ENCODE measurements at regions not wholly inside any gene's neighbourhood (a gene's known extent, or its start where the extent isn't known, plus 50 kb on each side); places are given as distances from the start of the nearest gene placed in this dataset.
"Not testable (repeated sequence)": the region's sequence is repeated elsewhere in the genome, so short reads cannot be mapped to it uniquely, and the experiment has no call there.

GRCh38 chr16:75837681-75838080 is 111.4 kb upstream of the CPHXL start:
- Histone ChIP-seq H3K9me3 (ENCODE audit: control insufficient read depth in 1 of 2, low read length in 2 of 2) (peaks cover 0 to under 1% of the 10 kb centered on the region in 2 donors), H3K27me3 (ENCODE audit: low read depth, low read length) (no peaks in the 10 kb centered on the region), H3K36me3 (ENCODE audit: control insufficient read depth in 1 of 2, insufficient read depth in 2 of 2, low read length in 2 of 2) (no peaks in the 10 kb centered on the region), H3K4me1 (ENCODE audit: control insufficient read depth in 1 of 2, insufficient read depth in 2 of 2, low read length in 2 of 2) (no peaks in the 10 kb centered on the region), H3K27ac (ENCODE audit: low read length) (no peak overlapping the region), H3K4me3 (ENCODE audit: low read depth in 1 of 2, low read length in 2 of 2) (no peak overlapping the region)

GRCh38 chr16:75841517-75841916 is 115.2 kb upstream of the CPHXL start:
- H3K27ac ChIP-seq (ENCODE audit: low read length) = no peak overlapping the region
- H3K4me3 ChIP-seq (ENCODE audit: low read depth in 1 of 2, low read length in 2 of 2) = no peak overlapping the region
- H3K27me3 ChIP-seq (ENCODE audit: low read depth, low read length) = no peaks in the 10 kb centered on the region
- H3K36me3 ChIP-seq (ENCODE audit: control insufficient read depth in 1 of 2, insufficient read depth in 2 of 2, low read length in 2 of 2) = no peaks in the 10 kb centered on the region
- no peaks in the 10 kb centered on the region for H3K4me1 ChIP-seq (ENCODE audit: control insufficient read depth in 1 of 2, insufficient read depth in 2 of 2, low read length in 2 of 2)
- H3K9me3 ChIP-seq (ENCODE audit: control insufficient read depth in 1 of 2, low read length in 2 of 2) = no peaks in the 10 kb centered on the region

- no peak overlapping the region for H3K27ac ChIP-seq (ENCODE audit: low read length)
- no peaks in the 10 kb centered on the region for H3K9me3 ChIP-seq (ENCODE audit: control insufficient read depth in 1 of 2, low read length in 2 of 2)
- H3K4me1 ChIP-seq (ENCODE audit: control insufficient read depth in 1 of 2, insufficient read depth in 2 of 2, low read length in 2 of 2) = no peaks in the 10 kb centered on the region
- no peaks in the 10 kb centered on the region for H3K36me3 ChIP-seq (ENCODE audit: control insufficient read depth in 1 of 2, insufficient read depth in 2 of 2, low read length in 2 of 2)
- H3K4me3 ChIP-seq (ENCODE audit: low read depth in 1 of 2, low read length in 2 of 2) = no peak overlapping the region
- H3K27me3 ChIP-seq (ENCODE audit: low read depth, low read length) = no peaks in the 10 kb centered on the region
Observed at GRCh38 chr16:75847172-75847571, 120.9 kb upstream of the CPHXL start.

DNA sequence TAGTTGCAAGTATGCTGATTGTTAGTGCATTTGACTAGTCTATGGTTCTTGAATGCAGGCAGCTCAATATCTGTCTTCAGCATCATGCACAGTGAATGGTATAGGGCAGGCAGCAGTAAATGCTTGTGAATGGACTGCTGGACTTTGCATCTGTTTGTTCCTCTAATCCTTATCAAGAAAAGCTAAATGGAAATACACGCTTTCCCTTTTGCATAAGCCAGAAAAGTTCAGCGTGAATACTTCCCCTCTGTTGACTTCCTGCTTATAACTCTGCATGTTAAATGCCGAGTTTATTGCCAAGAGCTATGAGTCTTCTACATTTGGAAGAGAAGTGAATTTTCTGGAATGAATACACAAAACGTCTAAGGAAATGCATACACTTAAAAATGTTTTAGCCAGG is 127.9 kb upstream of the CPHXL start:
- Histone ChIP-seq H3K9me3 (ENCODE audit: control insufficient read depth in 1 of 2, low read length in 2 of 2) (no peaks in the 10 kb centered on the region), H3K4me3 (ENCODE audit: low read depth in 1 of 2, low read length in 2 of 2) (no peak overlapping the region), H3K4me1 (ENCODE audit: control insufficient read depth in 1 of 2, insufficient read depth in 2 of 2, low read length in 2 of 2) (no peaks in the 10 kb centered on the region), H3K27me3 (ENCODE audit: low read depth, low read length) (no peaks in the 10 kb centered on the region), H3K27ac (ENCODE audit: low read length) (no peak overlapping the region), H3K36me3 (ENCODE audit: control insufficient read depth in 1 of 2, insufficient read depth in 2 of 2, low read length in 2 of 2) (no peaks in the 10 kb centered on the region)

DNA sequence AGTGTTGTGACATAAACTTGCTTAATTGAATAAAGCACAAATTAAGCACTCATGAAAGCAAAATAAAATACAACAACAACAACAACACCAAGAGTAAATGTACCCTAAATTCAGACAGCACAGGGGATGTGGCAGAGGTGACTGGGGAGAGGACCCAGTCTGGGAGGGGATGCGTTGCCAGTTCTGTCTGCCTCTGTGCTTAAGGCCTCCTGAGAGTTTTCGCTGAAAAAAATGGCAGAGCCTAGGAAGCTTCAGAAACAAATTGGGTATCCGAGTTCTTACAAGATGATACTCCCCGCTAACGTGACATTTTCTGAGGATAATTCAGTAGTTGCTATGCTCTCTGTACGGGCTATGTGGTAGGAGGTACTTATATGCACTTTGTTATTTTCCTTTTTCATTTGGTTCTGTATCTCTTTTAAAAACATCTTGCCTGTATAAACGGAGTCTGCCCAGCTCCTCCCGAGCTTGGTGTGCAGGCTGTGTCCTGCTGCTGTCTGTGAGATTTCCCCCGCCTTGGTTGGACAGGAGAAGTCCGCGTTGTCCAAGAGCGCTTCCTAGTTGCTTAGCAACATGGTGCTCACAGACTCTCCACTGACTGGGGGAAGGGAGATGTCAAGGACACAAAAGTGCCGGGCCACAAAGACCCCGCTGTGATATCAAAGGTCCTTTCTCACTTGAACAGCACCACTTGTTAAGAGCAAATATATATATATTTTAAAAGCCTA is 134.2 kb upstream of the CPHXL start:
- Histone ChIP-seq H3K36me3 (ENCODE audit: control insufficient read depth in 1 of 2, insufficient read depth in 2 of 2, low read length in 2 of 2) (no peaks in the 10 kb centered on the region), H3K4me1 (ENCODE audit: control insufficient read depth in 1 of 2, insufficient read depth in 2 of 2, low read length in 2 of 2) (no peaks in the 10 kb centered on the region), H3K27ac (ENCODE audit: low read length) (no peak overlapping the region), H3K27me3 (ENCODE audit: low read depth, low read length) (no peaks in the 10 kb centered on the region), H3K4me3 (ENCODE audit: low read depth in 1 of 2, low read length in 2 of 2) (peak overlapping the region in 1 of 2 donors; percentile 18), H3K9me3 (ENCODE audit: control insufficient read depth in 1 of 2, low read length in 2 of 2) (no peaks in the 10 kb centered on the region)

DNA sequence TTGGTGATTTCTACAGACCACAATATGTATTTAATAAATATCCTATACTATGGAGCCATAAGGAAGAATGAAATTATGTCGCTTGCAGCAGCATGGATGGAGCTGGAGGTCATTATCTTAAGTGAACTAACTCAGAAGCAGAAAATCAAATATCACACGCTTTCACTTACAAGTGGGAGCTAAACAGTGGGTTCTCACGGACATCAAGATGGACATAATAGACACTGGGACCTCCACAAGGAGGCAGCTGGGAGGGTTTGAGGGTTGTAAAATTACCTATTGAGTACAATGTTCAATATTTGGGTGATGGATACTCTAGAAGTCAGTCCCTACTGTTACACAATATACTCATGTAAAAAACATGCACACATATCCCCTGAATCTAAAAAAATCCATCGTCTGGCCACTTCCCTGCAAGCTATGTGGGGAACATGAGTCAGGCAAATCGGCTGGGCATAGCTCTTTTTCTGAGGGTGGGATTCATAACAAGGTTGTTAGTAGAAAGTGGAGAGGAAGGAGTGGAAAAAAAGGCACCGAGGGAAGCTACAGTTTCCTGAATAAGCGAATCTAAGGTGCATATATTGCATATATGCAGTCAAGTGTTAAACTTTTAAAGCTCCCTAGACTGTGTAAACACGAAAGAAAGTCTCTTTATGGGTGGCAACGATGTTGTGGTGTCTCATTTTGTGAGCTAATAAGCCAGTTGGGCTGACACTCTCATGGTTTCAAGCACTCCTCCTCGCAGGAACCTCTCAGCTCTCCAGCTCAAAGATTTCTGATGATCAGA is 135.2 kb upstream of the CPHXL start:
- Histone ChIP-seq H3K4me3 (ENCODE audit: low read depth in 1 of 2, low read length in 2 of 2) (no peak overlapping the region), H3K27ac (ENCODE audit: low read length) (no peak overlapping the region), H3K36me3 (ENCODE audit: control insufficient read depth in 1 of 2, insufficient read depth in 2 of 2, low read length in 2 of 2) (no peaks in the 10 kb centered on the region)

GRCh38 chr16:75862098-75862386 is 135.8 kb upstream of the CPHXL start:
- no peaks in the 10 kb centered on the region for H3K36me3 ChIP-seq (ENCODE audit: control insufficient read depth in 1 of 2, insufficient read depth in 2 of 2, low read length in 2 of 2)
- no peak overlapping the region for H3K4me3 ChIP-seq (ENCODE audit: low read depth in 1 of 2, low read length in 2 of 2)
- no peak overlapping the region for H3K27ac ChIP-seq (ENCODE audit: low read length)
- no peaks in the 10 kb centered on the region for H3K9me3 ChIP-seq (ENCODE audit: control insufficient read depth in 1 of 2, low read length in 2 of 2)
- H3K27me3 ChIP-seq (ENCODE audit: low read depth, low read length) = no peaks in the 10 kb centered on the region
- no peaks in the 10 kb centered on the region for H3K4me1 ChIP-seq (ENCODE audit: control insufficient read depth in 1 of 2, insufficient read depth in 2 of 2, low read length in 2 of 2)

More for the DNA sequence above, 135.2 kb upstream of the CPHXL start:
- H3K9me3 ChIP-seq (ENCODE audit: control insufficient read depth in 1 of 2, low read length in 2 of 2) = no peaks in the 10 kb centered on the region
- no peaks in the 10 kb centered on the region for H3K4me1 ChIP-seq (ENCODE audit: control insufficient read depth in 1 of 2, insufficient read depth in 2 of 2, low read length in 2 of 2)
- H3K27me3 ChIP-seq (ENCODE audit: low read depth, low read length) = no peaks in the 10 kb centered on the region

- no peak overlapping the region for H3K4me3 ChIP-seq (ENCODE audit: low read depth in 1 of 2, low read length in 2 of 2)
- no peaks in the 10 kb centered on the region for H3K36me3 ChIP-seq (ENCODE audit: control insufficient read depth in 1 of 2, insufficient read depth in 2 of 2, low read length in 2 of 2)
- no peak overlapping the region for H3K27ac ChIP-seq (ENCODE audit: low read length)
- H3K4me1 ChIP-seq (ENCODE audit: control insufficient read depth in 1 of 2, insufficient read depth in 2 of 2, low read length in 2 of 2) = no peaks in the 10 kb centered on the region
- no peaks in the 10 kb centered on the region for H3K9me3 ChIP-seq (ENCODE audit: control insufficient read depth in 1 of 2, low read length in 2 of 2)
- no peaks in the 10 kb centered on the region for H3K27me3 ChIP-seq (ENCODE audit: low read depth, low read length)
Observed at GRCh38 chr16:75864243-75864642, 138.0 kb upstream of the CPHXL start.

DNA sequence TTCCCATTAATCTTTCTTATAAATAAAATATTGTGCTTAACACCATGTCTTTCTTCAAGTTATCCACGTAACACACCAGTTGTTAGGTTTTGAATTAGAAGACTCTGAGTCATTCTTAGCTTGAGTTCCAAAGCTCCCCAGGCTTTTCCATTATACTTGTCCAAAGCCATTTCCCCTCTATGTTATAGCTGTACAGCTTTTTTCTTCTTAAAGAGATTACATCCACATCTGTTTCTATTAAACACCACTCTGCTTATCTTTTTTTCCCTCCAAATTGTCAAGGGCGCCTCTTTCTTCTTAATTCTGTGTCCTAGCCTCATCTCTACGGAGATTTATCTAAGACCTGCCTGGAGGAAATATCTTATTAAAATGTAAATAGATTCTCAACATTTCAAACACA is 139.4 kb upstream of the CPHXL start:
- Histone ChIP-seq H3K36me3 (ENCODE audit: control insufficient read depth in 1 of 2, insufficient read depth in 2 of 2, low read length in 2 of 2) (no peaks in the 10 kb centered on the region), H3K27me3 (ENCODE audit: low read depth, low read length) (no peaks in the 10 kb centered on the region), H3K4me1 (ENCODE audit: control insufficient read depth in 1 of 2, insufficient read depth in 2 of 2, low read length in 2 of 2) (no peaks in the 10 kb centered on the region), H3K4me3 (ENCODE audit: low read depth in 1 of 2, low read length in 2 of 2) (no peak overlapping the region), H3K27ac (ENCODE audit: low read length) (no peak overlapping the region), H3K9me3 (ENCODE audit: control insufficient read depth in 1 of 2, low read length in 2 of 2) (no peaks in the 10 kb centered on the region)

GRCh38 chr16:75868636-75869632 is 142.6 kb upstream of the CPHXL start:
- Histone ChIP-seq H3K36me3 (ENCODE audit: control insufficient read depth in 1 of 2, insufficient read depth in 2 of 2, low read length in 2 of 2) (no peaks in the 10 kb centered on the region), H3K27me3 (ENCODE audit: low read depth, low read length) (no peaks in the 10 kb centered on the region), H3K4me3 (ENCODE audit: low read depth in 1 of 2, low read length in 2 of 2) (no peak overlapping the region), H3K9me3 (ENCODE audit: control insufficient read depth in 1 of 2, low read length in 2 of 2) (peaks cover 0 to 2% of the 10 kb centered on the region in 2 donors), H3K27ac (ENCODE audit: low read length) (no peak overlapping the region), H3K4me1 (ENCODE audit: control insufficient read depth in 1 of 2, insufficient read depth in 2 of 2, low read length in 2 of 2) (no peaks in the 10 kb centered on the region)

GRCh38 chr16:75881280-75881679 is 155.0 kb upstream of the CPHXL start:
- H3K9me3 ChIP-seq (ENCODE audit: control insufficient read depth in 1 of 2, low read length in 2 of 2); H3K4me1 ChIP-seq (ENCODE audit: control insufficient read depth in 1 of 2, insufficient read depth in 2 of 2, low read length in 2 of 2); H3K4me3 ChIP-seq (ENCODE audit: low read depth in 1 of 2, low read length in 2 of 2); H3K36me3 ChIP-seq (ENCODE audit: control insufficient read depth in 1 of 2, insufficient read depth in 2 of 2, low read length in 2 of 2); H3K27me3 ChIP-seq (ENCODE audit: low read depth, low read length); H3K27ac ChIP-seq (ENCODE audit: low read length): not testable (repeated sequence)
